Liver (tissue), 3 donors: ENCODE measurements at regions not wholly inside any gene's neighbourhood (a gene's known extent, or its start where the extent isn't known, plus 50 kb on each side); places are given as distances from the start of the nearest gene placed in this dataset.

Experiments
- ATF3 ChIP-seq: IDR thresholded peaks from 2 replicates; pipeline ENCODE4 v1.6.1; 2016; ENCODE audit warnings: antibody characterized with exemption
- CTCF ChIP-seq: fragments of 150-350 bp; IDR thresholded peaks from 2 replicates; pipeline ENCODE4 v1.5.1; 2017; ENCODE audit warnings: improper control_type of control experiment, low read depth, low read length; ENCODE audit not compliant: missing input control
- EGR1 ChIP-seq, 2 donors: IDR thresholded peaks; 2 replicates each; pipeline ENCODE4 v1.6.1; 2016 to 2018; ENCODE audit warnings: antibody characterized with exemption in 2 of 2, low read depth in 2 of 2
- JUND ChIP-seq, 2 donors: IDR thresholded peaks; 2 replicates each; pipeline ENCODE4 v1.6.1; 2016; ENCODE audit warnings: antibody characterized with exemption in 2 of 2
- MAX ChIP-seq: IDR thresholded peaks from 2 replicates; pipeline ENCODE4 v1.6.1; 2016; ENCODE audit warnings: antibody characterized with exemption
- REST ChIP-seq: IDR thresholded peaks from 2 replicates; pipeline ENCODE4 v1.6.1; 2016; ENCODE audit warnings: antibody characterized with exemption, mild to moderate bottlenecking
- RXRA ChIP-seq, 2 donors: IDR thresholded peaks; 2 replicates each; pipeline ENCODE4 v1.6.1; 2017 to 2018; ENCODE audit warnings: antibody characterized with exemption in 2 of 2, mild to moderate bottlenecking in 1 of 2
- SP1 ChIP-seq: IDR thresholded peaks from 2 replicates; pipeline ENCODE4 v1.6.1; 2018; ENCODE audit warnings: antibody characterized with exemption, mild to moderate bottlenecking
- TAF1 ChIP-seq: conservative IDR thresholded peaks from 2 replicates; pipeline ENCODE4 v1.6.1; 2016; ENCODE audit warnings: antibody characterized with exemption, mild to moderate bottlenecking
- YY1 ChIP-seq: IDR thresholded peaks from 2 replicates; pipeline ENCODE4 v1.6.1; 2016; ENCODE audit warnings: antibody characterized with exemption, mild to moderate bottlenecking
- ZBTB33 ChIP-seq: IDR thresholded peaks from 2 replicates; pipeline ENCODE4 v1.6.1; 2016; ENCODE audit warnings: antibody characterized with exemption
- donor health status: healthy.
- donor health status: healthy.

- no peak for TF ChIP-seq RXRA (IDR thresholded peaks at IDR 0.05)
- no peak for TF ChIP-seq CTCF
- TF ChIP-seq JUND (IDR thresholded peaks at IDR 0.05), result no peak
- no peak for TF ChIP-seq SP1
- TF ChIP-seq EGR1 (IDR thresholded peaks at IDR 0.05; ENCODE audit: low read depth in 2 of 2), result no peak
- no peak for TF ChIP-seq ATF3
- TF ChIP-seq MAX, result no peak
- no peak for TF ChIP-seq REST
- TF ChIP-seq ZBTB33, result no peak
- TF ChIP-seq YY1, result no peak
- no peak for TF ChIP-seq TAF1
Observed at GRCh38 chr11:69884286-69884685, 65.1 kb upstream of the FGF3 start.
